ENCODE measurements at regions not wholly inside any gene's neighbourhood (a gene's known extent, or its start where the extent isn't known, plus 50 kb on each side); places are given as distances from the start of the nearest gene placed in this dataset.

DNA sequence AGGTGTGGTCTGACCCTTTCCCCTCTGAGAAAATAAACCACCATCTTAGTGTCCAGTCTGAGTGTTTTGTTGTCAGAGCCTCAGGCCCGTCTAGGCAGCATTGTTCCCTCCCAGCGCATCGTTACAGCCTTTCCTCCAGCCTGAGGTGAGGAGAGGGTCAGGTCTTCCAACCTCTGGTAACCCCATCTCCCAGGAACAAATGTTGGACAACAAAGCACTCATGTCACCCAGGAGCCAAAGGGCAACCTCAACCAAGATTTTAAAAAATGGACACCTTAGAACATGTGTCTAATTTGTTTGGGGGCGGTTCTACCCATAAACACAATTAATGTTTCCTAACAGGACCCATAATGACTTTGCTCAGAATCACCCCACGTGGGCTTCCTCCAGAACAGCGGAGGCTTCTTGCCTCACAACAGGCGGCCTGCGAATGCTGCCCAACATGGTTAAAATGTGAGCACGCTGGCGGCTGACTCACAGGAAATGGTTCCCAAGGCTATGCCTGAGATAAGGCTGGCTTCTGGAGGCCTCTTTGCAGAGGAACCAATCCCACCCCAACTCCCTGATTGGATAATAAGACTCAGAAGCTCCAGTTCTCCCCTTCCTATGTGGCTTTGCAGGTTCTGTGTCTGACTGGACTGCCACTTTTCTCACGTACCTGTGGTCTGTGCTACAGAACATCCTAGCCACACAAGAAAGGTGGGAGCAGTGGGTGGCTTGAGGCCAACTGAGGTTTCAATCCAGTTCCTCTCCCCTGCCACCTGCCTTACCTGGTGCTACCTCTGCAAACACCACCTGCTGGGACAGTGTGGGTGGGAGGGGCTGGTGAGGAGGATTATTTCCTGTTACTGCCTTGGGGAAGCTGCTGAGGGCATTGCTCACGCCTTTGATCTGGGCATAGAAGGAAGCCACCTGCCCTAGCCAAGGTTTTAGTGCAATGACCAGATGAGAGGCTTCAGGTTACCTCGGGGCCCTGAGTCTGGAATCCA is 108.8 kb downstream of the B3GNT2 start:
- DNase-seq = peak; percentile 33

DNA sequence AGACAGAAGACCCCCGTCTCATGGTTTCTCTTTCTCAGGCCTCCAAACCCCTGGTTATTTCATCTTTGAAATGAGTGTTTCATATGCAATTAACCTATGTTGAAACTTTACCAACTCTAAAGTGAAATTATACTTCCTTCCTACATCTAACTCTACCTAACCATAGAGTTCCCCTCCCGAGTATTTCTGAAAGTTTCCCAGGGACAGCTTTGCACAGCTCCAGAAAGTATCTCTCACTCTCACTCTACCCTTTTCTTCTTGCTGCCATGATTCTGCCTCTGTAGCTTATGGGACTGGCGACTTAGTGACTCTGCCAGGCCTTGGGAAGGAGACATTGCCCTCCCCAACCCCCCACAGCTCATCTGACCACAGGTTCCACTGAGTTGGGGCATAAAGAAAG is 107.9 kb downstream of the B3GNT2 start:
- no peak for DNase-seq
- H3K36me3 ChIP-seq = no peaks in the 10 kb centered on the region
- no peak overlapping the region for H3K4me3 ChIP-seq
- H3K9me3 ChIP-seq = no peaks in the 10 kb centered on the region
- no peaks in the 10 kb centered on the region for H3K27me3 ChIP-seq

More for the DNA sequence above, 108.8 kb downstream of the B3GNT2 start:
- Histone ChIP-seq H3K4me3 (no peak overlapping the region), H3K27me3 (no peaks in the 10 kb centered on the region), H3K36me3 (no peaks in the 10 kb centered on the region), H3K9me3 (no peaks in the 10 kb centered on the region)

- Histone ChIP-seq H3K27me3 (no peaks in the 10 kb centered on the region), H3K9me3 (no peaks in the 10 kb centered on the region), H3K4me3 (no peak overlapping the region), H3K36me3 (no peaks in the 10 kb centered on the region)
- DNase-seq = no peak
Observed at GRCh38 chr2:62302631-62303435, 106.9 kb downstream of the B3GNT2 start.

DNA sequence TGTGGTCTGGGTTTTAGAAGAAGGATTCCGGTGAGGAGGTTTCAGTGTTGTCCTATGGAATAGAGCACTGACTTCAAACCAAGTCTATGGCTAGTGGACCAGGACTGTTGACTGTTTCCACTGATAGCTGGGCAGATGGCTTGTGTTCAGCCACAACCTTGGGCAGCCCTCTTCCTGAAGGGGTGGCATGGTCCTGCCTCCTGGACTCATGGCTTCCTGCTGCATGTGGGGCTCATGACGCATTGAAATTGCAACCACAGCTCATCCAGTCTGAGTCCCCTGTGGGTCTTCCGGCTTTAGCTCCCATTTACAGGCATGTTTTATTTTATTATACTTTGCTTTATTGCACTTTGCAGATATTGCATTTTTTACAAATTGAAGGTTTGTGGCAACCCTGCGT is 105.0 kb downstream of the B3GNT2 start:
- H3K9me3 ChIP-seq = no peaks in the 10 kb centered on the region
- no peak overlapping the region for H3K4me3 ChIP-seq
- H3K27me3 ChIP-seq = no peaks in the 10 kb centered on the region
- DNase-seq = no peak
- no peaks in the 10 kb centered on the region for H3K36me3 ChIP-seq

DNA sequence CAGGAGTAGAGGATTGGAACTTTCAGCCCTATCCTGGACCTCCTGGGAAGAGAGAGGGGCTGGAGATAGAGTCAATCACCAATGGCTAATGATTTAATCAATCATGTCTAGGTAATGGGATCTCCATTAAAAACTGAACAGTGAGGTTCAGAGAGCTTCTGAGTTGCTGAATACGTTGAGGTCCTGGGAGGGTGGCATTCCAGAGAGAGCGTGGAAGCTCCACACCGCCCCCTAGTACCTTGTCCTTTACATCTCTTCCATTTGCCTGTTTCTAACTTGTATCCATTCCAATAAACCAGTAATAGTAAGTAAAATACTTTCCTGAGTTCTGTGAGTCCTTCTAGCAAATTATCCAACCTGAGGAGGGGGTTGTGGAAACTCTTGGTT is 101.7 kb downstream of the B3GNT2 start:
- Histone ChIP-seq H3K27me3 (no peaks in the 10 kb centered on the region), H3K4me3 (no peak overlapping the region), H3K9me3 (no peaks in the 10 kb centered on the region), H3K36me3 (no peaks in the 10 kb centered on the region)
- DNase-seq = no peak

- no peak for DNase-seq
- no peaks in the 10 kb centered on the region for H3K27me3 ChIP-seq
Observed at GRCh38 chr2:62296832-62297623, 101.1 kb downstream of the B3GNT2 start.

DNA sequence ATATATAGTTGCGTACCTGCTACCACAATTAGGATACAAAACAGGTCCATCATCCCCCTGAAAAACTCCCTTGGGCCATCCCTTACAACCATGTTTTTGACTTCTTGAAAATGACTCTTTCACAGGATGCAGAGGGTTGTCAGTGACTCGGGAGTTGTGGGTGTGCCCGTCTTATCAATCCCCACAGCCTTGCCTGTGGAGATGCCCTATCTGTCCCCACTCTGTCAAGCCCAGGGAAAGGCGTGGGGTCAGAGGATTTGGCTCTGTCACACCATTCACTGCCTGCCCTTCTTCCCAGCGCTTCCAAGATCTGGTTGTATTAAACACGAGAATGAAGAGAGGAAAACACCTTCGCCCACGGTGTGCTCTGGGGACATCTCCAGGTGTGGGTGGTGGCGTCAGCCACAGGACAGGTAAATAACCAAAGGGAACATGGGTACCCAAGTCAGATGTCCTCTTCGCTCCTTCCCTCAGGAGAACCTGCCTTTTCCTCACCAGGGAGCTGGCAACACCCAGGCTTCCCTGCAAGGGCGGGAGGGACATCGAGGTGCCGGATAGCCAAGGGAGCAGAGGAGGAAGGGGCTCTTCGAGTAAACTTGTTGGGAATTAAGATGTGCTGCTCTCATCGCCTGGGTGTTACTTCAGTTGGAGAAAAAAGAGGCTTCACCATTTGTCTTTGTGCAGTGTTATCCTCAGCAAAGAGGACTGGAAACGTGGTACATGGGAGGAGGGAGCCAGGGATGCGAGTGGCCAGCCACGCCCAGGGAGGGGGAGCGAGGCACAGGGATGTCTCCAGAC is 100.3 kb downstream of the B3GNT2 start:
- DNase-seq = no peak
- no peak overlapping the region for H3K4me3 ChIP-seq
- no peaks in the 10 kb centered on the region for H3K27me3 ChIP-seq
- no peaks in the 10 kb centered on the region for H3K36me3 ChIP-seq
- H3K9me3 ChIP-seq = no peaks in the 10 kb centered on the region

More at GRCh38 chr2:62296832-62297623, 101.1 kb downstream of the B3GNT2 start:
- Histone ChIP-seq H3K36me3 (no peaks in the 10 kb centered on the region), H3K9me3 (no peaks in the 10 kb centered on the region), H3K4me3 (no peak overlapping the region)

GRCh38 chr2:62293490-62294271 is 97.8 kb downstream of the B3GNT2 start:
- DNase-seq = peak; percentile 33
- no peaks in the 10 kb centered on the region for H3K9me3 ChIP-seq
- no peaks in the 10 kb centered on the region for H3K36me3 ChIP-seq
- H3K4me3 ChIP-seq = no peak overlapping the region
- no peaks in the 10 kb centered on the region for H3K27me3 ChIP-seq

DNA sequence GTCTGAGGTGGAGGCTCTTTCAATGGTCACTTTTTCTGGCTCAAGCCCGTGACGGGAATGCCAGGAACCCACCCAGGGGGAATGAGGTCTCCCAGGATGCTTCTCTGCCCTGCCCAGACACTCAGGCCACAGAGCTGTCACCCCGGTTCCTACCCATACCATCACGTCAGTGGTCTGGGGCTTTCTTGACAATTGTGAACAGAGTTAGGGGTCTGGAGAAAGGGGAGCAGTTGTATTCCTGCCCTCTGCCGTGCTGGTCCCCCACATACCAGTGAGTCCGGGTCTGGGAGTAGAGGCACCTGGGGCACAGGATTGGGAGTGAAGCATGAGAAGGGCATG is 97.2 kb downstream of the B3GNT2 start:
- H3K9me3 ChIP-seq = no peaks in the 10 kb centered on the region

GRCh38 chr2:62292190-62292589 is 96.3 kb downstream of the B3GNT2 start:
- no peaks in the 10 kb centered on the region for H3K27me3 ChIP-seq
- no peaks in the 10 kb centered on the region for H3K36me3 ChIP-seq
- no peak for DNase-seq
- no peak overlapping the region for H3K4me3 ChIP-seq
- H3K9me3 ChIP-seq = no peaks in the 10 kb centered on the region

More for the DNA sequence above, 97.2 kb downstream of the B3GNT2 start:
- H3K36me3 ChIP-seq = no peaks in the 10 kb centered on the region
- no peak overlapping the region for H3K4me3 ChIP-seq
- DNase-seq = no peak
- no peaks in the 10 kb centered on the region for H3K27me3 ChIP-seq

DNA sequence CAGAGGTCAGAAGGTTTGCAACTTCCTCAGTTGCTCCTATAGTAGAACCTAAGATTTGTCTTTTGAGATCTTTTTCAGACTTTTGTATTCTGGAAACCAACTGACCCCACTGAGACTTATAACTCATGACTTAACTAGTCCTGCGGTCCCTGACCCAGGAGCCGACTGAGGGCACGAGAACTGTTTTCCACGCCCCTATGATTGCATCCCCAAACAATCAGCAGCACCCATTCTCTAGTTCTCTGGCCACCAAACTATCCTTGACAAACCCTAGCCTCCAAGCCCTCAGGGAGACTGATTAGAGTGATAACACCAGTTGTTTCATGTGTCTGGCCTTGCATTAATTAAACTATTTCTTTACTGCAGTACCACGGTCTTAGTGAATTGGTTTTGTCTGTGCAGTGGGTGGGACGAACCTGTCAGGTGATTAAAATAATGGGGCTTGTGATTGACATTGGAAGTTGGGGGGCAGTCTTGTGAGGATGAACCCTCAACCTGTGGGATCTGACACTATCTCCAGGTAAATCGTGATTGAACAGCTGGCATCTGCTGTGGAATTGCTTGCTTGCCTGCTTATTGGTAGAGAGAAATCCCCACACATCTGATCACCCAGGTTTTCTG is 95.7 kb downstream of the B3GNT2 start:
- DNase-seq = no peak
- Histone ChIP-seq H3K27me3 (no peaks in the 10 kb centered on the region), H3K4me3 (no peak overlapping the region), H3K9me3 (no peaks in the 10 kb centered on the region), H3K36me3 (no peaks in the 10 kb centered on the region)

- no peaks in the 10 kb centered on the region for H3K9me3 ChIP-seq
- no peak overlapping the region for H3K4me3 ChIP-seq
- H3K27me3 ChIP-seq = no peaks in the 10 kb centered on the region
- no peak for DNase-seq
- no peaks in the 10 kb centered on the region for H3K36me3 ChIP-seq
Observed at GRCh38 chr2:62291052-62291451, 95.1 kb downstream of the B3GNT2 start.

DNA sequence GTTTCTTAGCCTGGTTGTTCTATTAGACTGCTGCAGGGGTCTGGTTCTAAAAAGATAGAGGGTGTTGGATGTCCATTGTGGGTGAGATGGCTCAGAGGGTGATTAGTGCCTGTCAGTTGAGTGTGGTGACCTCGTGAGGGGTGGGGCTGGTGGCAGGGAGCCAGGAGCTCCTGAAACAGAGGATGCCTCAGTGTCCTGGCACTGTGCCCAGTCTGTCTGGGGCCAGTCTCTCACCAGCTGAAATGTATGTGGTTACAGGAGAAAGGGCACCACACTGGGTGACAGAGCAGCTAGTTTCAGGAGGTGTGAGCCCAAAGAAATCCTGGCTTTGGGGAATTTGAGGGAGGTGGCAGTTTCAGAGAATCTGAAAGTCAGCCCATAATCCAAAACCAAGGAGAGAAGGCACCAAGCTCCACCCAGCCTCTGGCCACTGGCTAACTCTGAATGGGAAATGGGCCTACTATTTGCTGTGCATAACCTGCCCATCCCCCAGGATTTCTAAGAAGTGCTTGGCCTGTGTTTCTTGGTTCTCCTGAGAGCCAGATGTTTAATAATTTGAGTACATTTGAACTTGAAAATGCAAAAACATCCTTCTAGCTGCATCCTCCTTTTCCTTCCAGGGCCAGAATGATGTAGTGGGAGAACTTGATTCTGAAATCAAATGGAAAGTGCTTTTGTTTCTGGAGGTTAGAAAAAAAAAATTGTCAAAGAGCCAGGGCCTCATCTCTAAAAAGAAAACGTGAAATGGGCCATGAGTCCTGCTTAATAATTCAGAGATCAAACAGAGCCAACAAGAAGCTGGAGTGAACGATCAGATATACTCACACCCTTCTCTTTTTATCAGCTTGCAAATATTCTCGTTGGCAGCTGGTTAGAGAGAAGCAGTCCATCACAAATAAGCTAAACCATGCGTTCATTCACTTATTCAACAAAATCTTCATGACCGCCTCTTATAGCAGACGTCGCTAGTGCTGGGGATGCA is 92.3 kb downstream of the B3GNT2 start:
- Histone ChIP-seq H3K36me3 (no peaks in the 10 kb centered on the region), H3K27me3 (no peaks in the 10 kb centered on the region), H3K4me3 (no peak overlapping the region), H3K9me3 (peaks cover 4% of the 10 kb centered on the region; the same call in 1 of the 2 replicates)
- DNase-seq = peak; percentile 77

- no peak for DNase-seq
- Histone ChIP-seq H3K27me3 (no peaks in the 10 kb centered on the region; the same call in 1 of the 2 replicates), H3K4me3 (no peak overlapping the region), H3K36me3 (no peaks in the 10 kb centered on the region), H3K9me3 (peaks cover 4% of the 10 kb centered on the region; the same call in 1 of the 2 replicates)
Observed at GRCh38 chr2:62287282-62287681, 91.4 kb downstream of the B3GNT2 start.
